ENCODE measurements at regions not wholly inside any gene's neighbourhood (a gene's known extent, or its start where the extent isn't known, plus 50 kb on each side); places are given as distances from the start of the nearest gene placed in this dataset.

DNA sequence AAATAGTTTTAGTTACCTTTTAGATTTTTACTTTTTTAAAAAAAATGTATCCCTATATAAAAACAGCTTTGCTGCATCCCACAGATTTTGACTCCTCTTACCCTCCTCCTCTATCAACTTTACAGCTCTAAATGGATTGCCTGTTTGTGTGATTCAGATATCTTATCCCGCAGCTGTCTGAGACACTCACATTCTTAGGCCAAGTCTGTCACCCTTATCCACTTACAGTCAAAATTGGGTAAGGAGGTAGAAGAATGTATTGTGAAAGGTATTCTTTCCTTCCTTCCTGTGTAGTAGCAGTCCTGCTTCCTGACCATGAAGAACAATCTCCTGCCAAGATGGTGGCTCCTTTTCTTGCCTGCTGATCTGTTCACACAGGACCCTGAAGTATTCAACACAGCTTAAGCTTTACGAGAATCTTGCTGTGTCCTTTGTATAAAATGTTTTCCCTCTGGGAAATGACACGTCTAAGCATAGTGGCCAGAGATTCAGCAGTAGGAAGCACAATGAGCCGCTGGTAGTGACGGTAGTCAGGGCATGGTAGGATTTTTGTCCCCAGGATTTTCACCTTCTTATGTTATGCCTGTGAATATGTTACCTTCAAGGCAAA is 67.7 kb upstream of the ST8SIA4 start:
- Mint-ChIP-seq H3K27ac (no peak overlapping the region), H3K36me3 (ENCODE audit: low read depth) (no peaks in the 10 kb centered on the region), H3K27me3 (ENCODE audit: low read depth) (no peaks in the 10 kb centered on the region), H3K4me3 (no peak overlapping the region), H3K4me1 (ENCODE audit: low read depth) (no peaks in the 10 kb centered on the region), H3K9me3 (no peaks in the 10 kb centered on the region)
- CTCF ChIA-PET, result no interaction called here
- DNase-seq, result no peak
- intact Hi-C loops (cut with micrococcal nuclease), result no loop called here

- Mint-ChIP-seq H3K27ac (no peak overlapping the region), H3K36me3 (ENCODE audit: low read depth) (no peaks in the 10 kb centered on the region), H3K9me3 (peaks cover 2% of the 10 kb centered on the region), H3K27me3 (ENCODE audit: low read depth) (no peaks in the 10 kb centered on the region), H3K4me3 (no peak overlapping the region), H3K4me1 (ENCODE audit: low read depth) (peaks cover 11% of the 10 kb centered on the region)
- intact Hi-C loops (cut with micrococcal nuclease), result loop anchor here (2.0 kb wide), 1 partner anchor 62 kb away; the partner anchor contains the start of gene ST8SIA4
- CTCF ChIA-PET, result interaction anchor here (0.7 to 0.8 kb wide), 2 partner anchors 62 to 1257 kb away, joined by 3 to 4 read pairs; partner anchors contain the start of gene ST8SIA4
- no peak for DNase-seq
Observed at GRCh38 chr5:100965291-100965690, 62.2 kb upstream of the ST8SIA4 start.

All from activated naive CD4-positive, alpha-beta T cell treated with anti-CD3 and anti-CD28 coated beads for 36 hours (primary cell).